Panc1 (cell line): ENCODE measurements at regions not wholly inside any gene's neighbourhood (a gene's known extent, or its start where the extent isn't known, plus 50 kb on each side); places are given as distances from the start of the nearest gene placed in this dataset.

Experiments used
- ATAC-seq: fragments of 200-7000 bp; cut with Tn5 transposase; 2 replicates; pipeline ENCODE4 v1.9.1; 2020; ENCODE audit warnings: mild to moderate bottlenecking, moderate library complexity
- BruUV-seq: library from RNA; stranded (reverse); fragments of 400-500 nt; replicated peaks from 2 replicates; lab custom pipeline; 2021; lab: Mats Ljungman, UMichigan
- CTCF ChIA-PET: fragments of 300-600 bp; sonication (Branson Sonifier 250); formaldehyde crosslinking; loops from one replicate; lab custom pipeline; 2022; ENCODE audit warnings: antibody characterized with exemption; lab: Charles Lee
- POLR2A ChIA-PET: fragments of 300-600 bp; sonication (Branson Sonifier 250); formaldehyde crosslinking; loops from one replicate; lab custom pipeline; 2022; ENCODE audit warnings: antibody characterized with exemption; lab: Charles Lee
- DNase-seq: peaks from one replicate; pipeline ENCODE4 v3.0.0-alpha.2; 2010; ENCODE audit warnings: low read depth, low spot score
- H3K27ac ChIP-seq: 2 replicates; pipeline ENCODE4 v1.5.1; 2011; ENCODE audit warnings: mild to moderate bottlenecking, low read length, inconsistent platforms
- H3K27me3 ChIP-seq: fragments of 200-500 bp; sonication (Bioruptor generic); 2 replicates; pipeline ENCODE4 v1.6.0; 2014; ENCODE audit warnings: low read length, inconsistent platforms; ENCODE audit not compliant: control insufficient read depth, insufficient read depth
- H3K36me3 ChIP-seq: fragments of 200-500 bp; sonication (Bioruptor generic); 2 replicates; pipeline ENCODE4 v1.5.1; 2014; ENCODE audit warnings: inconsistent platforms, mild to moderate bottlenecking, low read length, moderate library complexity; ENCODE audit not compliant: control insufficient read depth, insufficient read depth
- H3K4me1 ChIP-seq: 2 replicates; pipeline ENCODE4 v1.5.1; 2011; ENCODE audit warnings: inconsistent platforms, mild to moderate bottlenecking, low read length, moderate library complexity; ENCODE audit not compliant: control insufficient read depth, insufficient read depth
- H3K4me3 ChIP-seq, 2 experiments: 2 replicates each; pipeline ENCODE4 v1.5.1; 2011 to 2012; ENCODE audit warnings: low read depth in 2 of 2, low read length in 2 of 2, mild to moderate bottlenecking in 2 of 2, inconsistent platforms in 1 of 2, moderate library complexity in 1 of 2
- H3K9me3 ChIP-seq: fragments of 200-500 bp; sonication (Bioruptor generic); 2 replicates; pipeline ENCODE4 v1.5.1; 2014; ENCODE audit warnings: low read depth, mild to moderate bottlenecking, inconsistent platforms, low read length, moderate library complexity; ENCODE audit not compliant: control insufficient read depth, insufficient read depth
- POLR2AphosphoS5 ChIP-seq: IDR thresholded peaks from 2 replicates; pipeline ENCODE4 v1.6.1; 2012; ENCODE audit warnings: mild to moderate bottlenecking, low read depth, low read length, moderate library complexity
- SIN3A ChIP-seq: IDR thresholded peaks from 2 replicates; pipeline ENCODE4 v1.6.1; 2012; ENCODE audit warnings: low read depth, mild to moderate bottlenecking, low read length, moderate library complexity, borderline replicate concordance; ENCODE audit not compliant: insufficient read depth
- TCF7L2 ChIP-seq: IDR thresholded peaks from 2 replicates; pipeline ENCODE4 v1.6.1; 2011; ENCODE audit warnings: mild to moderate bottlenecking, low read depth, low read length, inconsistent platforms
- in situ Hi-C: cut with HindIII; loops from 2 replicates; pipeline ENCODE4 v1.10.0; 2016; ENCODE audit warnings: low sequenced_read_pairs, low pct_unique_long_range_greater_than_20kb
- intact Hi-C: fragments of 100-400 bp; cut with micrococcal nuclease; formaldehyde crosslinking; loops from one replicate; pipeline ENCODE4 v1.10.0; 2022; ENCODE audit not compliant: unreplicated experiment
- TF ChIP-seq, protein P1 (sequence below): fragments of 450-650 bp; IDR thresholded peaks from 2 replicates; pipeline ENCODE4 v1.5.1; 2017; ENCODE audit warnings: mild to moderate bottlenecking
- TF ChIP-seq, protein P2 (sequence below), 2 experiments: IDR thresholded peaks; 2 replicates each; pipeline ENCODE4 v1.6.1; 2011 to 2012; ENCODE audit warnings: low read depth in 2 of 2, control low read depth in 1 of 2, low read length in 1 of 2, mild to moderate bottlenecking in 1 of 2, moderate library complexity in 1 of 2; ENCODE audit not compliant: insufficient read depth in 1 of 2

DNA sequence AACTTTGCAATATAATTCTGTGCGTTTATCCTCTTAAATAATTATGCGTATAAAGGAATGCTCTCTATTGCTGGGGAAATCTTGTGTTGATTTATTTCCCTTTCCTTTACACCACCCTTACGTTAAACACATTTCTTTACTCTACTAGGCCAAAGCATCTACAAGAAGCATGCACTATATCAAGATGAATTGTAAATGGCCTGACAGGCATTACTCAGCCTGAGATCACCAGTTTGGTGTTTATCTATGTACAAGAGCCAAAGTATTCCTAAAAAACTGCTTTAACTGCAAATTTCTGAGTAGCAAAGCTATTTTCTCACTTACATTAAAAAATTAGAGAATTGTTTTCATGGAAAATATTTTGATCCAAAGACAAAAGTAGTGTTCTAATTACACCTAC, 114.8 kb downstream of the TYW3 start:
- ATAC-seq (no peak), DNase-seq (no peak)
- H3K36me3 ChIP-seq = no peaks in the 10 kb centered on the region
- BruUV-seq = no TSS peak
- intact Hi-C loops = no loop called here
- POLR2A ChIA-PET = no interaction called here
- no peaks in the 10 kb centered on the region for H3K27me3 ChIP-seq
- in situ Hi-C loops = no loop called here
- TF ChIP-seq POLR2AphosphoS5 (no peak), SIN3A (no peak), TCF7L2 (no peak)
- TF ChIP-seq, protein P1, sequence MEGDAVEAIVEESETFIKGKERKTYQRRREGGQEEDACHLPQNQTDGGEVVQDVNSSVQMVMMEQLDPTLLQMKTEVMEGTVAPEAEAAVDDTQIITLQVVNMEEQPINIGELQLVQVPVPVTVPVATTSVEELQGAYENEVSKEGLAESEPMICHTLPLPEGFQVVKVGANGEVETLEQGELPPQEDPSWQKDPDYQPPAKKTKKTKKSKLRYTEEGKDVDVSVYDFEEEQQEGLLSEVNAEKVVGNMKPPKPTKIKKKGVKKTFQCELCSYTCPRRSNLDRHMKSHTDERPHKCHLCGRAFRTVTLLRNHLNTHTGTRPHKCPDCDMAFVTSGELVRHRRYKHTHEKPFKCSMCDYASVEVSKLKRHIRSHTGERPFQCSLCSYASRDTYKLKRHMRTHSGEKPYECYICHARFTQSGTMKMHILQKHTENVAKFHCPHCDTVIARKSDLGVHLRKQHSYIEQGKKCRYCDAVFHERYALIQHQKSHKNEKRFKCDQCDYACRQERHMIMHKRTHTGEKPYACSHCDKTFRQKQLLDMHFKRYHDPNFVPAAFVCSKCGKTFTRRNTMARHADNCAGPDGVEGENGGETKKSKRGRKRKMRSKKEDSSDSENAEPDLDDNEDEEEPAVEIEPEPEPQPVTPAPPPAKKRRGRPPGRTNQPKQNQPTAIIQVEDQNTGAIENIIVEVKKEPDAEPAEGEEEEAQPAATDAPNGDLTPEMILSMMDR = no peak
- TF ChIP-seq, protein P2, sequence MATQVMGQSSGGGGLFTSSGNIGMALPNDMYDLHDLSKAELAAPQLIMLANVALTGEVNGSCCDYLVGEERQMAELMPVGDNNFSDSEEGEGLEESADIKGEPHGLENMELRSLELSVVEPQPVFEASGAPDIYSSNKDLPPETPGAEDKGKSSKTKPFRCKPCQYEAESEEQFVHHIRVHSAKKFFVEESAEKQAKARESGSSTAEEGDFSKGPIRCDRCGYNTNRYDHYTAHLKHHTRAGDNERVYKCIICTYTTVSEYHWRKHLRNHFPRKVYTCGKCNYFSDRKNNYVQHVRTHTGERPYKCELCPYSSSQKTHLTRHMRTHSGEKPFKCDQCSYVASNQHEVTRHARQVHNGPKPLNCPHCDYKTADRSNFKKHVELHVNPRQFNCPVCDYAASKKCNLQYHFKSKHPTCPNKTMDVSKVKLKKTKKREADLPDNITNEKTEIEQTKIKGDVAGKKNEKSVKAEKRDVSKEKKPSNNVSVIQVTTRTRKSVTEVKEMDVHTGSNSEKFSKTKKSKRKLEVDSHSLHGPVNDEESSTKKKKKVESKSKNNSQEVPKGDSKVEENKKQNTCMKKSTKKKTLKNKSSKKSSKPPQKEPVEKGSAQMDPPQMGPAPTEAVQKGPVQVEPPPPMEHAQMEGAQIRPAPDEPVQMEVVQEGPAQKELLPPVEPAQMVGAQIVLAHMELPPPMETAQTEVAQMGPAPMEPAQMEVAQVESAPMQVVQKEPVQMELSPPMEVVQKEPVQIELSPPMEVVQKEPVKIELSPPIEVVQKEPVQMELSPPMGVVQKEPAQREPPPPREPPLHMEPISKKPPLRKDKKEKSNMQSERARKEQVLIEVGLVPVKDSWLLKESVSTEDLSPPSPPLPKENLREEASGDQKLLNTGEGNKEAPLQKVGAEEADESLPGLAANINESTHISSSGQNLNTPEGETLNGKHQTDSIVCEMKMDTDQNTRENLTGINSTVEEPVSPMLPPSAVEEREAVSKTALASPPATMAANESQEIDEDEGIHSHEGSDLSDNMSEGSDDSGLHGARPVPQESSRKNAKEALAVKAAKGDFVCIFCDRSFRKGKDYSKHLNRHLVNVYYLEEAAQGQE (IDR thresholded peaks at IDR 0.05; ENCODE audit: insufficient read depth in 1 of 2, low read depth in 2 of 2, low read length in 1 of 2) = no peak
- H3K4me3 ChIP-seq = no peak overlapping the region
- H3K9me3 ChIP-seq = no peaks in the 10 kb centered on the region
- H3K27ac ChIP-seq = no peak overlapping the region
- no peaks in the 10 kb centered on the region for H3K4me1 ChIP-seq
- CTCF ChIA-PET = no interaction called here

DNA sequence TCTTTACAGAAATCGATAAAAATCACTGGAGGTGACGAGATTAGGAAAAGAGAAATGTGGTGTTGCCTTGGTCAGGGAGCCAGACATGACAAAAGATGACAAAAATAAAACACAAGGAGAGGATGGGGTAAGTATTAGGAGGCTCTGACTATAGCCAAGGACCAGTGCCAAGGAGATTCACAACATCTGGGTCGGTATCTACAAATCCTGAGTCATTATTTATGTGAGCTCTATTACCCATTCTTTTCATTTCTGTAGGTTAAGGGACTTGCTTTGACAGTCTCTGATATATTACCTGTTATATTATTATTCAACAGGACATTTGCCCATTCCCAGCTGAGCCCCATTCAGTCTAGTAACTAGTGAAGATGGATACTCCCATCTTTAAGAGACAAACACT, 120.8 kb downstream of the TYW3 start:
- POLR2A ChIA-PET = no interaction called here
- ATAC-seq (no peak), DNase-seq (no peak)
- intact Hi-C loops = no loop called here
- in situ Hi-C loops = no loop called here
- H3K27me3 ChIP-seq = no peaks in the 10 kb centered on the region
- CTCF ChIA-PET = no interaction called here
- no TSS peak for BruUV-seq
- no peaks in the 10 kb centered on the region for H3K36me3 ChIP-seq
- H3K4me3 ChIP-seq = no peak overlapping the region
- H3K9me3 ChIP-seq = no peaks in the 10 kb centered on the region
- H3K4me1 ChIP-seq = no peaks in the 10 kb centered on the region
- TF ChIP-seq POLR2AphosphoS5 (no peak), SIN3A (no peak), TCF7L2 (no peak)
- H3K27ac ChIP-seq = no peak overlapping the region

DNA sequence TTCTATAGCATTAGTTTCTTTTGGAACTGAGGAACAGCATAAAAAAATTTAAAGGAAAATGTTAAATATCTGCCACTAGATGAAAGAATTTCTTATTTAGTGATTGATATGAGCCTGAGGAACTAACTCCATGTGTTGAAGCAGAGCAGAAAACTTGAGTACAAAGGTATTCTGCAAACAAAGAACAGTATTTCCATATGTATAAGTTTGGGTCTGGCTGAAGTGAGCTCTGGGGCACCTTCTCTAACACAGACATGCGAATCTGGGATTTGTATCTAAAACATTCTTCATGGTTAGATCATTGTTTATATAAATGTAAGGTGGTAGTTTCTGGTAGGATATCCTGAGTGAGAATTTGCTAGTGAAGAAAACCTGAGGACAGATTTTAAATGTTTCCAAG, 123.2 kb downstream of the TYW3 start:
- POLR2A ChIA-PET = no interaction called here
- H3K27ac ChIP-seq = no peak overlapping the region
- BruUV-seq = no TSS peak
- H3K4me1 ChIP-seq = no peaks in the 10 kb centered on the region
- H3K9me3 ChIP-seq = no peaks in the 10 kb centered on the region
- intact Hi-C loops (no loop called here), in situ Hi-C loops (no loop called here)
- H3K36me3 ChIP-seq = no peaks in the 10 kb centered on the region
- no peak for ATAC-seq
- no peak overlapping the region for H3K4me3 ChIP-seq
- TF ChIP-seq POLR2AphosphoS5 = no peak
- TF ChIP-seq, protein P1 = no peak
- TF ChIP-seq, protein P2 (IDR thresholded peaks at IDR 0.05; ENCODE audit: insufficient read depth in 1 of 2, low read depth in 2 of 2, low read length in 1 of 2) = no peak
- TF ChIP-seq TCF7L2 = no peak
- TF ChIP-seq SIN3A = no peak
- CTCF ChIA-PET = no interaction called here
- DNase-seq = no peak
- H3K27me3 ChIP-seq = no peaks in the 10 kb centered on the region
